CD14-positive monocyte (primary cell): ENCODE measurements at regions not wholly inside any gene's neighbourhood (a gene's known extent, or its start where the extent isn't known, plus 50 kb on each side); places are given as distances from the start of the nearest gene placed in this dataset.

Experiments used
- DNase-seq, 3 donors: peaks; one replicate each; pipeline ENCODE4 v3.0.0-alpha.2; 2011 to 2022
- H2AFZ ChIP-seq: 2 replicates; pipeline ENCODE4 v1.6.0; 2012; ENCODE audit warnings: mild to moderate bottlenecking, low read depth, low read length, inconsistent platforms; ENCODE audit not compliant: insufficient read depth, poor library complexity, severe bottlenecking
- H3K27ac ChIP-seq, 2 donors: 1 replicate in 1 of 2; 2 replicates in 1 of 2; pipeline ENCODE4 v1.5.1; 2012 to 2013; ENCODE audit warnings: low read length in 2 of 2, control low read depth in 1 of 2, inconsistent platforms in 1 of 2, low read depth in 1 of 2, mild to moderate bottlenecking in 1 of 2
- H3K27me3 ChIP-seq, 2 donors: one replicate each; pipeline versions ENCODE4 v1.6.0 to v1.6.1; 2011 to 2013; ENCODE audit warnings: low read length in 2 of 2; ENCODE audit not compliant: control insufficient read depth in 2 of 2, insufficient read depth in 2 of 2
- H3K36me3 ChIP-seq, 2 donors: replicated peaks in 1 of 2; 1 replicate in 1 of 2; 2 replicates in 1 of 2; pipeline versions ENCODE4 v1.5.1 to v1.6.1; 2012 to 2013; ENCODE audit warnings: low read length in 2 of 2, control low read depth in 1 of 2, inconsistent platforms in 1 of 2, mild to moderate bottlenecking in 1 of 2; ENCODE audit not compliant: insufficient read depth in 2 of 2, control insufficient read depth in 1 of 2
- H3K4me1 ChIP-seq, 2 donors: 1 replicate in 1 of 2; 2 replicates in 1 of 2; pipeline versions ENCODE4 v1.5.1 to v1.6.1; 2012 to 2013; ENCODE audit warnings: low read length in 2 of 2, control low read depth in 1 of 2, inconsistent platforms in 1 of 2, mild to moderate bottlenecking in 1 of 2, moderate library complexity in 1 of 2; ENCODE audit not compliant: insufficient read depth in 2 of 2, control insufficient read depth in 1 of 2
- H3K4me2 ChIP-seq: replicated peaks from 2 replicates; pipeline ENCODE3; 2012; ENCODE audit warnings: low read length, moderate library complexity, mild to moderate bottlenecking; ENCODE audit not compliant: poor library complexity, severe bottlenecking; ENCODE audit errors: extremely low read depth
- H3K4me3 ChIP-seq, 3 experiments: fragments of 200-600 bp in 1 of 3; sonication (generic) in 1 of 3; replicated peaks in 1 of 3; 1 replicate in 2 of 3; 2 replicates in 1 of 3; pipeline ENCODE4 v1.5.1; 2011 to 2013; ENCODE audit warnings: low read length in 3 of 3, mild to moderate bottlenecking in 3 of 3, control low read depth in 2 of 3, low read depth in 2 of 3, inconsistent platforms in 1 of 3, moderate library complexity in 1 of 3
- H3K79me2 ChIP-seq: 2 replicates; pipeline ENCODE4 v1.6.0; 2012; ENCODE audit warnings: mild to moderate bottlenecking, control low read depth, inconsistent platforms, low read length, moderate library complexity; ENCODE audit not compliant: insufficient read depth
- H3K9ac ChIP-seq: 2 replicates; pipeline ENCODE4 v1.6.0; 2017; ENCODE audit warnings: low read length, mild to moderate bottlenecking; ENCODE audit not compliant: insufficient read depth, poor library complexity, severe bottlenecking
- H3K9me3 ChIP-seq, 2 donors: replicated peaks in 1 of 2; 1 replicate in 1 of 2; 2 replicates in 1 of 2; pipeline versions ENCODE4 v1.5.1 to v1.6.1; 2012 to 2013; ENCODE audit warnings: low read length in 2 of 2, control low read depth in 1 of 2; ENCODE audit not compliant: control insufficient read depth in 1 of 2, insufficient read depth in 1 of 2
- H4K20me1 ChIP-seq: 2 replicates; pipeline ENCODE4 v1.6.0; 2012; ENCODE audit warnings: mild to moderate bottlenecking, low read length, control low read depth, moderate library complexity; ENCODE audit not compliant: insufficient read depth
- H3K27ac Mint-ChIP-seq, 7 donors: one replicate each; pipeline ENCODE4 v1.8.0; 2020; ENCODE audit warnings: mild to moderate bottlenecking in 7 of 7, mixed read lengths in 7 of 7, moderate library complexity in 6 of 7, inconsistent platforms in 2 of 7
- H3K27me3 Mint-ChIP-seq, 3 donors: one replicate each; pipeline ENCODE4 v1.8.0; 2021 to 2022; ENCODE audit warnings: low read depth in 3 of 3, mild to moderate bottlenecking in 3 of 3, mixed read lengths in 3 of 3, moderate library complexity in 3 of 3, inconsistent platforms in 1 of 3
- H3K36me3 Mint-ChIP-seq, 2 donors: one replicate each; pipeline ENCODE4 v1.8.0; 2020; ENCODE audit warnings: mixed read lengths in 2 of 2, inconsistent platforms in 1 of 2, mild to moderate bottlenecking in 1 of 2
- H3K4me1 Mint-ChIP-seq: one replicate; pipeline ENCODE4 v1.8.0; 2020; ENCODE audit warnings: mild to moderate bottlenecking, mixed read lengths
- H3K4me3 Mint-ChIP-seq, 2 donors: one replicate each; pipeline ENCODE4 v1.8.0; 2020; ENCODE audit warnings: mild to moderate bottlenecking in 2 of 2, mixed read lengths in 2 of 2, moderate library complexity in 1 of 2
- H3K9me3 Mint-ChIP-seq, 7 donors: one replicate each; pipeline ENCODE4 v1.8.0; 2020 to 2022; ENCODE audit warnings: mixed read lengths in 7 of 7, mild to moderate bottlenecking in 6 of 7, moderate library complexity in 6 of 7, inconsistent platforms in 2 of 7
- WGBS: methylation state at CpG from one replicate; pipeline ENCODE4 v1.1.5; 2013; ENCODE audit warnings: missing lambda C conversion rate; ENCODE audit not compliant: insufficient coverage; 5-methylcytosine and 5-hydroxymethylcytosine counted together
- intact Hi-C, 2 donors: fragments of 100-400 bp; cut with micrococcal nuclease; formaldehyde crosslinking; loops; one replicate each; pipeline versions ENCODE4 v1.15.0 to v1.15.1; 2023
- TF ChIP-seq, protein P1 (sequence below): fragments of 200-600 bp; IDR thresholded peaks from one replicate; pipeline ENCODE4 v1.8.0; 2022; ENCODE audit warnings: antibody characterized with exemption, mild to moderate bottlenecking

DNA sequence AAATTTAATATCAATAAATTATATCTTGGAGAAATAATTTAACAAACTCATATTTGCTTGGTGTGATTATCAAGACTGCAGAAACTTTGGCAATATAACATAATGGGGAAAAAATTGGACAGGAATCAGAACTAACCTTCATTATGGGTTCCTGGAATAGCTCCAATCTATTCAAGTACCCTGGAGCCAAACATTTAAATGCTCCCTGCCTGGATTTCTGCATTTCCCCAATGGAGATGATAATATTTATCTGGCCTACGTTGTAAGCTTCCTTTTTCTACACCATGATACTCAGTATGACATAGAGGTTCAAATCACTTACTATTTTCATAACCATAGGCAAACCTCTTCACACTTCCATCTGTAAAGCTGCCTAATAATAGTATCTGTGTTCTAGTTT lies 326.8 kb downstream of the TRIML1 start:
- H2AFZ ChIP-seq, result no peak overlapping the region
- no CpG with 5 or more reads among the region's 1 CpG for WGBS
- Mint-ChIP-seq H3K4me3 (no peak overlapping the region), H3K4me1 (no peaks in the 10 kb centered on the region), H3K9me3 (peaks cover 3 to 16% (median 6%) of the 10 kb centered on the region in 7 donors), H3K27ac (no peak overlapping the region), H3K36me3 (no peaks in the 10 kb centered on the region), H3K27me3 (peaks cover 0 to 5% (median 0%) of the 10 kb centered on the region in 3 donors)
- H4K20me1 ChIP-seq, result no peaks in the 10 kb centered on the region
- H3K4me1 ChIP-seq, result no peaks in the 10 kb centered on the region
- no peak overlapping the region for H3K9ac ChIP-seq
- H3K27me3 ChIP-seq, result no peaks in the 10 kb centered on the region
- H3K79me2 ChIP-seq, result no peaks in the 10 kb centered on the region
- no peak overlapping the region for H3K4me3 ChIP-seq
- peaks cover 5 to 12% of the 10 kb centered on the region in 2 donors for H3K9me3 ChIP-seq
- TF ChIP-seq, protein P1, sequence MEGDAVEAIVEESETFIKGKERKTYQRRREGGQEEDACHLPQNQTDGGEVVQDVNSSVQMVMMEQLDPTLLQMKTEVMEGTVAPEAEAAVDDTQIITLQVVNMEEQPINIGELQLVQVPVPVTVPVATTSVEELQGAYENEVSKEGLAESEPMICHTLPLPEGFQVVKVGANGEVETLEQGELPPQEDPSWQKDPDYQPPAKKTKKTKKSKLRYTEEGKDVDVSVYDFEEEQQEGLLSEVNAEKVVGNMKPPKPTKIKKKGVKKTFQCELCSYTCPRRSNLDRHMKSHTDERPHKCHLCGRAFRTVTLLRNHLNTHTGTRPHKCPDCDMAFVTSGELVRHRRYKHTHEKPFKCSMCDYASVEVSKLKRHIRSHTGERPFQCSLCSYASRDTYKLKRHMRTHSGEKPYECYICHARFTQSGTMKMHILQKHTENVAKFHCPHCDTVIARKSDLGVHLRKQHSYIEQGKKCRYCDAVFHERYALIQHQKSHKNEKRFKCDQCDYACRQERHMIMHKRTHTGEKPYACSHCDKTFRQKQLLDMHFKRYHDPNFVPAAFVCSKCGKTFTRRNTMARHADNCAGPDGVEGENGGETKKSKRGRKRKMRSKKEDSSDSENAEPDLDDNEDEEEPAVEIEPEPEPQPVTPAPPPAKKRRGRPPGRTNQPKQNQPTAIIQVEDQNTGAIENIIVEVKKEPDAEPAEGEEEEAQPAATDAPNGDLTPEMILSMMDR, result no peak
- H3K36me3 ChIP-seq, result no peaks in the 10 kb centered on the region
- no peak for DNase-seq
- intact Hi-C loops, result no loop called here
- no peak overlapping the region for H3K4me2 ChIP-seq
- H3K27ac ChIP-seq, result no peak overlapping the region

DNA sequence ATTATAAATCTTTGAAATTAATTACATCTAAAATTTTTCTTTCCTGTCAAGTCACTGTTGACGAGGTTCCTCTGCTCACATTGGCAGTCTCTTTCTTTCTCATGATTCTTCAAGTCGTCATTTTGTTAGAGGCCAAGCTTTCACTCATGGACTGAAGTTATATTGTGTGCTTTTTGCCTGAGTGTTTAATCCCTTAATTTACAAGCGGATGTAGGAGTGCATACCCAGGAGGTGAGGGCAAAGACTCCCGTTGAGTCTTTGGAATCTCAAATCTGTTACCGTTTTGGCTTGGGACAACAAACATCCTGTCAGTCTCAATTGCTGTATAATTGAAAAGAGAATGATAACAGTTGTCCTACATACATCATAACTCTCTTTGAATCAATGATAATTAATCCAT lies 345.0 kb downstream of the TRIML1 start:
- no peaks in the 10 kb centered on the region for H3K27me3 ChIP-seq
- H3K36me3 Mint-ChIP-seq, result no peaks in the 10 kb centered on the region
- no peaks in the 10 kb centered on the region for H3K4me1 ChIP-seq
- no peaks in the 10 kb centered on the region for H3K79me2 ChIP-seq
- no peaks in the 10 kb centered on the region for H3K36me3 ChIP-seq
- H3K27me3 Mint-ChIP-seq, result no peaks in the 10 kb centered on the region
- TF ChIP-seq, protein P1, result no peak
- no peaks in the 10 kb centered on the region for H3K4me1 Mint-ChIP-seq
- no peak overlapping the region for H3K27ac Mint-ChIP-seq
- no peak overlapping the region for H2AFZ ChIP-seq
- intact Hi-C loops, result no loop called here
- H3K9ac ChIP-seq, result no peak overlapping the region
- no CpG with 5 or more reads among the region's 5 CpGs for WGBS
- no peak for DNase-seq
- H3K9me3 ChIP-seq, result peaks cover 0 to 3% of the 10 kb centered on the region in 2 donors
- no peak overlapping the region for H3K4me3 Mint-ChIP-seq
- H3K4me2 ChIP-seq, result no peak overlapping the region
- no peaks in the 10 kb centered on the region for H4K20me1 ChIP-seq
- no peak overlapping the region for H3K27ac ChIP-seq
- H3K4me3 ChIP-seq, result no peak overlapping the region
- peaks cover 0 to 11% (median 6%) of the 10 kb centered on the region in 7 donors for H3K9me3 Mint-ChIP-seq
